Epithelial cell of proximal tubule (primary cell): ENCODE measurements at regions not wholly inside any gene's neighbourhood (a gene's known extent, or its start where the extent isn't known, plus 50 kb on each side); places are given as distances from the start of the nearest gene placed in this dataset.
A peak's percentile ranks its signal among the peaks of the same experiment; 100 is the strongest.

Experiments
- DNase-seq: peaks from one replicate; pipeline ENCODE4 v3.0.0-alpha.2; 2011; ENCODE audit warnings: low read depth
- H3K4me3 ChIP-seq: 2 replicates; pipeline ENCODE4 v1.5.1; 2011; ENCODE audit warnings: low read depth, mild to moderate bottlenecking, low read length
- TF ChIP-seq, protein P1 (sequence below): conservative IDR thresholded peaks from 2 replicates; pipeline ENCODE4 v1.5.1; 2012; ENCODE audit warnings: low read depth, mild to moderate bottlenecking, low read length

DNA sequence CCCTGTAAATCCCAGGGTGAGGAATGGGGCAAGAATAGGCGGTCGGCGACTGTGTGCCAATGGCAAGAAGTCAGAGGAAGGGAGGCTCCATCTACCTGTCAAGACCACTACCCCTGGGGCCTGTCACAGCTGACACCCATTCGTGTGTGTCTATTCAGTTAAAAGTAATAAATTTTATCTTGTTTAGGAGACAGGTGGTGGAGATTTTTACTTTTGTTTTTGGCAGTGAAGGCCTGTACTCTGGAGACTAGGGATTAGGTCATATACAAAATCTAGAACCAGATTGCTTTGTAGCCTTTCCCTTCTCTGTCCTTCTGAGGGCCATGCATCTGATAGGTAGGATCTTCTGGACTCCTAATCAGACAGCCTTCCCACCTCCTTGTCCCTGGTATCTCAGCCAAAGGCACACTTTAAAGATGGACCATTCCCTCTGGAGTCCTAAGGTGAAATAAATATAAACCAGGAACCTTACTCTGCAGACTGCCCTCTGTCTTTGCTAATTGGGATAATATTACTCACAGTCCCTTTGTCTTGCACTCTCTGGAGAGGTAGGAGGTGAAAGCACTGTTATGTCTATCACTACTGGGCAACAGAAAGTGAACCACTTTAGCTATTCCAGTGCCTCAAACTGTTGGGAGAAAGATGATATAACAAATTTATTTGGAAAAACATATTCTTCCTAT, 213.2 kb upstream of the ACTBL2 start:
- H3K4me3 ChIP-seq: no peak overlapping the region
- TF ChIP-seq, protein P1, sequence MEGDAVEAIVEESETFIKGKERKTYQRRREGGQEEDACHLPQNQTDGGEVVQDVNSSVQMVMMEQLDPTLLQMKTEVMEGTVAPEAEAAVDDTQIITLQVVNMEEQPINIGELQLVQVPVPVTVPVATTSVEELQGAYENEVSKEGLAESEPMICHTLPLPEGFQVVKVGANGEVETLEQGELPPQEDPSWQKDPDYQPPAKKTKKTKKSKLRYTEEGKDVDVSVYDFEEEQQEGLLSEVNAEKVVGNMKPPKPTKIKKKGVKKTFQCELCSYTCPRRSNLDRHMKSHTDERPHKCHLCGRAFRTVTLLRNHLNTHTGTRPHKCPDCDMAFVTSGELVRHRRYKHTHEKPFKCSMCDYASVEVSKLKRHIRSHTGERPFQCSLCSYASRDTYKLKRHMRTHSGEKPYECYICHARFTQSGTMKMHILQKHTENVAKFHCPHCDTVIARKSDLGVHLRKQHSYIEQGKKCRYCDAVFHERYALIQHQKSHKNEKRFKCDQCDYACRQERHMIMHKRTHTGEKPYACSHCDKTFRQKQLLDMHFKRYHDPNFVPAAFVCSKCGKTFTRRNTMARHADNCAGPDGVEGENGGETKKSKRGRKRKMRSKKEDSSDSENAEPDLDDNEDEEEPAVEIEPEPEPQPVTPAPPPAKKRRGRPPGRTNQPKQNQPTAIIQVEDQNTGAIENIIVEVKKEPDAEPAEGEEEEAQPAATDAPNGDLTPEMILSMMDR: peak; percentile 13
- DNase-seq: no peak

DNA sequence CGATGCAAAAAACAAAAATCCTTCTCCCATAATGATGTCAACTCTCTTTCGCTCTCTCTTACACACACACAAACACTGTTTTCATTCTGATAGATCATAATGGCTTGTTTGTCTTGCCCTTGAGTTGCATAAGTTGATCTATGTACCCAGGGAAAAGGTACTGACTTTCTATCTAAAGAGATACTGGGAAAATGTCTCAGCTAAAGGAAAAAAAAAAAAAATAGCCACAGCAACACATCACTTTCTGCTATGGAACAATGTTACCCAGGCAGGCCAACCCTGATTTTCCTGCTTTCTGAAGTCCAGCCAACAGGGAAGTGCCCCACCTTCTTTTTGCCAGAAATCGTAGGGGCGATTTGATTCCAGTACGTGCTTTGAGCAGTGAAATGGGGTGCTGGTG, 212.6 kb upstream of the ACTBL2 start:
- H3K4me3 ChIP-seq: no peak overlapping the region
- DNase-seq: no peak
- TF ChIP-seq, protein P1: no peak

DNA sequence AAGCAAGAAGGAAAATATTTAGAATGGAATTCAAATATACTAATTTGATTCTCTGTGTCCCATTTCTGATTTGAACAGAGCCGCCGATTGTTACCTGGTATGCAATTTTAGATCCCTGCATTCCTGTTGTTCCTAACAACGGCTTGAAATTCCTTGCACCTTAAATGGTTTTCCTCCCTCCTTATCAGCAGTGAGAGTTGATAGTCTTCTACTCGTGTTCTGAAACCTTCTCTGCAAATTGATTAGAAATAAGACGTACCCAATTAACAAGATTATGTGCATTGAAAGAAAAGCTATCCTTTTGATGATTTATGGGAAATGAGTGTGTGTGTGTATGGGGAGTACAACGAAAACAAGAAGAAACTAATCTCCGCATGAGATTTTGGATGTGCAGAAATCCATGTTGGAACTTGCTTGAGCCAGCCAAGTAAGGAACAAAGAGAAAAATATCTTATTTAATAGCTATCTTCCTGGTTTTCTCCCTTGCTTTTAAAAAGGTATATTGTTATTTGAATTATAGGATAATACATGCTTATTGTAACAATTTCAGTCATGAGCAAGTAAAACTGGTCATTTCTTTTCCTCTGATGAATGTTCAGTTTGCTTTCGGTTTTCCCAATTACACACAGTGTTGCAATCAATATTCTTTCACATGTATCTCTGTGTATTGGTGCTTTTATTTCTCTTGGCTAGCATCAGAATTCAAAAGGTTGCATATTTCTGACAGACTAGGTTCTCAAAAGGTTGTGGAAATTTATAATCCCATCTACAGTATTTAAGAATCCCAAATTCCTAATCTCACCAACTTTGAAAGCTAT, 211.1 kb upstream of the ACTBL2 start:
- H3K4me3 ChIP-seq: no peak overlapping the region

DNA sequence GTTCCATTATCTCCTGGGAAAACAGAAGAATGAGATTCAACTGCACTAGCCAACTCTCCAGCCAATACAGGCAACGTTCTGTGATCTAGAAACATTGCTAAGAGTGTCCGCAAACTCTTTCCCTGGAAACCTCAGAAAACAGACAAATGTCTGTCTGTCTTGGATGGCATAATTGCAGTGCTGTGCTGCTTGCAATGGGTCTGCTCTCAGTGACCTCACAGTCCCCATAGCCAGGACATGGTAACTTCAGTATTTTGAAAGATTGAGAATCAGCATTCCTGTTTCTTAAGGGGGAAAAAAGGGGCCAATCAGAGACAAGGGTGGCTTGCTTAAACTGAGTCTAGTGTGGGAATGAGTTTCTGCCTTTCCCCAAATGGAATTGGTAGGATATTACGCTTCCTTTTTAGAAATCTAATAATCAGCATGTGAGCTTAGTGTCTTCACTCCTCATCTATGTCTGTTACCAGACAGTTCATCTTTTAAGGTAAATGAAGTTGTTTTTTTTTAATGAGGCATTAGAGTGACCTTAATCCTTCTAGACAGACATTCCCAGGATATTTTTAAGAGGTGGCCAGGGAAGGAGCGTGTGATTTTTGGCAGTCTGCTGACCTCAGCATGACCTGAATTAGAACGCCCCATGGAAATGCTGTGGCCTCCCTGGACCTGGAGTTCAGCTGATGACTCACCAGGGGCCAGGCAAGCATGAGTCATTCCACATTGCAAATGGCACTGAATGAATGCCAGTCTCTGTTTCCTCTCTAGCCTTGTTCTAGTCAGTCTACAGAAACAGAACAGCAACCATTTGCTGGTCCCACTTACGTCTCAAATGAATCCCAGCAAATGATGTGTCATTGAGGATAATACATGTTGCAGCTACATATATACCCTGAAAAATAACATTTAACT, 210.2 kb upstream of the ACTBL2 start:
- peak; percentile 81 for DNase-seq
- TF ChIP-seq, protein P1: no peak
- no peak overlapping the region for H3K4me3 ChIP-seq

More for the DNA sequence above, 211.1 kb upstream of the ACTBL2 start:
- DNase-seq: no peak
- TF ChIP-seq, protein P1: no peak

DNA sequence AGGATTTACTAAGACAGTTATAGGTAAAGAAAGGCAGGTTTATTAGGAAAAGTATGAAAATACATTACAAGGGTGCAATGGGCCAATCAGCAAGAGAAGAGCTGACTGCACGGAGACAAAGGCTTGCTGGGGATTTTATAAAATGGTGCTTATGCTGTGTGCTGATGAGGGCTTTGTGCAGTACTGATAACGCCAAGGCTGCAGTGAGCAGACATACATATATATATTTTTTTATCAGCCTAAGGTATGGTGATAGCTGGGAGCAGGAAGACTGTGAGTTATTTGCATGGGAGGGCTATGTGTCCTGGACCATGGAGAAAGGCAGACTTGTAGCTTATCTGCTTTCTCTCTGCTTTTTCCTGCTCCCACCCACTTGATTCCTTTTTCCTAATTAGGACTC, 208.1 kb upstream of the ACTBL2 start:
- TF ChIP-seq, protein P1: no peak
- H3K4me3 ChIP-seq: no peak overlapping the region
- DNase-seq: no peak

DNA sequence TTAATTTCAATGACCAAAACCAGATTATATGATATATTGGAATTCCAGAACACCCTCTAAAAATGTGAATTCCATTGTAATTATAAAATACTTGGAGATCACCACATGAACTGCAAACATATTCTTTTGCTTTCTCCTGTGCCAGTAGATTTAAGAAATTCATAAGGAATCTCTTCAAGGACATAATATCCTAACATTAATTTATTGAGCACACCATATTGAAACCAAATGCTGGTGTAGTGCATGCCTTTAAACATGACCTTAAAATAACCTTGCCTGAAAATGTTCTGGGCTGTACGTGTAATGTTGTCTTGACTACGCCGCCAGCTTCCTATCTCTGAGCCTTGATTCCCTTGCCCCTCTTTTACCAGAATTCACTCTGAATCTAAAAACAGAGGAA, 205.0 kb upstream of the ACTBL2 start:
- H3K4me3 ChIP-seq: no peak overlapping the region
- TF ChIP-seq, protein P1: no peak
- no peak for DNase-seq
